ENCODE measurements at regions not wholly inside any gene's neighbourhood (a gene's known extent, or its start where the extent isn't known, plus 50 kb on each side); places are given as distances from the start of the nearest gene placed in this dataset.
A peak's percentile ranks its signal among the peaks of the same experiment; 100 is the strongest.

GRCh38 chr2:35081001-35081621, 1274.5 kb upstream of the CRIM1 start:
- Histone ChIP-seq H3K27ac (ENCODE audit: low read depth in 1 of 2, low read length in 1 of 2) (no peak overlapping the region), H3K27me3 (ENCODE audit: control insufficient read depth in 3 of 3, insufficient read depth in 3 of 3, low read length in 2 of 3) (no peaks in the 10 kb centered on the region), H3K4me1 (ENCODE audit: control insufficient read depth in 5 of 5, insufficient read depth in 5 of 5, low read length in 5 of 5) (peaks cover 0 to 13% (median 0%) of the 10 kb centered on the region in 5 donors), H3K4me3 (no peak overlapping the region), H3K9ac (ENCODE audit: insufficient read depth in 1 of 2, low read length in 2 of 2) (no peak overlapping the region), H3K36me3 (ENCODE audit: control insufficient read depth in 4 of 4, insufficient read depth in 4 of 4, low read length in 4 of 4) (no peaks in the 10 kb centered on the region), H3K9me3 (ENCODE audit: control insufficient read depth in 4 of 4, insufficient read depth in 3 of 4, low read length in 3 of 4) (no peaks in the 10 kb centered on the region)
- peak in 2 of 3 donors; percentile 10 to 20 for DNase-seq
- no peak for ATAC-seq (ENCODE audit: insufficient read depth, low FRiP score)
- 74 to 82% methylated on average over 1 of the region's 1 CpG for WGBS, 2 donors
- no peak for TF ChIP-seq CTCF (IDR thresholded peaks at IDR 0.05; ENCODE audit: control extremely low read depth, extremely low read depth)

- Histone ChIP-seq H3K36me3 (ENCODE audit: control insufficient read depth in 4 of 4, insufficient read depth in 4 of 4, low read length in 4 of 4) (no peaks in the 10 kb centered on the region), H3K9me3 (ENCODE audit: control insufficient read depth in 4 of 4, insufficient read depth in 3 of 4, low read length in 3 of 4) (no peaks in the 10 kb centered on the region), H3K27me3 (ENCODE audit: control insufficient read depth in 3 of 3, insufficient read depth in 3 of 3, low read length in 2 of 3) (no peaks in the 10 kb centered on the region), H3K4me3 (no peak overlapping the region), H3K27ac (ENCODE audit: low read depth in 1 of 2, low read length in 1 of 2) (no peak overlapping the region), H3K9ac (ENCODE audit: insufficient read depth in 1 of 2, low read length in 2 of 2) (no peak overlapping the region), H3K4me1 (ENCODE audit: control insufficient read depth in 5 of 5, insufficient read depth in 5 of 5, low read length in 5 of 5) (peaks cover 0 to 13% (median 0%) of the 10 kb centered on the region in 5 donors)
- whole genome bisulfite sequencing, 2 donors, result 66 to 79% methylated on average over 5 of the region's 5 CpGs
- no peak for TF ChIP-seq CTCF (IDR thresholded peaks at IDR 0.05; ENCODE audit: control extremely low read depth, extremely low read depth)
- DNase-seq, result peak in 2 of 3 donors; percentile 31 to 54
- no peak for ATAC-seq (ENCODE audit: insufficient read depth, low FRiP score)
These were observed 1275.2 kb upstream of the CRIM1 start for GRCh38 chr2:35080231-35080910.

- Histone ChIP-seq H3K36me3 (ENCODE audit: control insufficient read depth in 4 of 4, insufficient read depth in 4 of 4, low read length in 4 of 4) (no peaks in the 10 kb centered on the region), H3K4me1 (ENCODE audit: control insufficient read depth in 5 of 5, insufficient read depth in 5 of 5, low read length in 5 of 5) (no peaks in the 10 kb centered on the region), H3K27me3 (ENCODE audit: control insufficient read depth in 3 of 3, insufficient read depth in 3 of 3, low read length in 2 of 3) (no peaks in the 10 kb centered on the region), H3K27ac (ENCODE audit: low read depth in 1 of 2, low read length in 1 of 2) (no peak overlapping the region), H3K9me3 (ENCODE audit: control insufficient read depth in 4 of 4, insufficient read depth in 3 of 4, low read length in 3 of 4) (peaks cover 0 to 5% (median 3%) of the 10 kb centered on the region in 4 donors), H3K9ac (ENCODE audit: insufficient read depth in 1 of 2, low read length in 2 of 2) (no peak overlapping the region), H3K4me3 (no peak overlapping the region)
- no peak for TF ChIP-seq CTCF (IDR thresholded peaks at IDR 0.05; ENCODE audit: control extremely low read depth, extremely low read depth)
- 75 to 83% methylated on average over 1 of the region's 1 CpG for WGBS, 2 donors
- no peak for DNase-seq
- ATAC-seq (ENCODE audit: insufficient read depth, low FRiP score), result no peak
These were observed 1288.2 kb upstream of the CRIM1 start for GRCh38 chr2:35067420-35067819.

Data from lung (tissue), 11 donors.